Heart right ventricle (tissue), 16 donors: ENCODE measurements at regions not wholly inside any gene's neighbourhood (a gene's known extent, or its start where the extent isn't known, plus 50 kb on each side); places are given as distances from the start of the nearest gene placed in this dataset.

Experiments used
- ATAC-seq, 8 donors: fragments of 200-7000 bp; cut with Tn5 transposase; one replicate each; pipeline ENCODE4 v1.9.1; 2020; ENCODE audit warnings: mild to moderate bottlenecking in 8 of 8, moderate library complexity in 8 of 8, moderate number of reproducible peaks in 1 of 8
- DNase-seq, 2 donors: peaks; one replicate each; pipeline ENCODE4 v3.0.0-alpha.2; 2020
- H3K27ac ChIP-seq, 10 donors: fragments of 200-600 bp; sonication (generic) in 2 of 10; one replicate each; pipeline versions ENCODE4 v1.5.0 to v1.8.0; 2020 to 2022; ENCODE audit warnings: mild to moderate bottlenecking in 3 of 10
- H3K27me3 ChIP-seq, 7 donors: fragments of 200-600 bp; one replicate each; pipeline ENCODE4 v1.8.0; 2021 to 2022; ENCODE audit warnings: mild to moderate bottlenecking in 2 of 7
- H3K36me3 ChIP-seq, 9 donors: fragments of 200-600 bp; sonication (generic) in 1 of 9; one replicate each; pipeline versions ENCODE4 v1.5.0 to v1.8.0; 2020 to 2022; ENCODE audit warnings: mild to moderate bottlenecking in 2 of 9
- H3K4me1 ChIP-seq, 9 donors: fragments of 200-600 bp; sonication (generic) in 1 of 9; one replicate each; pipeline versions ENCODE4 v1.5.0 to v1.8.0; 2020 to 2022; ENCODE audit warnings: mild to moderate bottlenecking in 4 of 9
- H3K4me3 ChIP-seq, 10 donors: fragments of 200-600 bp; sonication (generic) in 2 of 10; one replicate each; pipeline versions ENCODE4 v1.5.0 to v1.8.0; 2020 to 2022; ENCODE audit warnings: mild to moderate bottlenecking in 7 of 10, moderate library complexity in 2 of 10
- H3K9me3 ChIP-seq, 11 donors: fragments of 200-600 bp in 10 of 11; sonication (generic) in 2 of 11; one replicate each; pipeline versions ENCODE4 v1.5.0 to v1.8.0; 2013 to 2022; ENCODE audit warnings: mild to moderate bottlenecking in 2 of 11, control low read depth in 1 of 11, moderate library complexity in 1 of 11
- CTCF ChIP-seq, 9 donors: fragments of 200-600 bp; sonication (generic) in 2 of 9; IDR thresholded peaks; one replicate each; pipeline versions ENCODE4 v1.5.0 to v1.8.0; 2021 to 2022; ENCODE audit warnings: antibody characterized with exemption in 9 of 9, mild to moderate bottlenecking in 5 of 9, moderate library complexity in 1 of 9
- WGBS, 2 donors: extraction: QIAGEN DNeasy Blood & Tissue Kit; methylation state at CpG; one replicate each; pipeline ENCODE4 v1.1.7; 2013; ENCODE audit warnings: inconsistent platforms in 1 of 2; 5-methylcytosine and 5-hydroxymethylcytosine counted together
- intact Hi-C, 10 donors: fragments of 100-400 bp; cut with DNase I; formaldehyde crosslinking; loops; one replicate each; pipeline versions ENCODE4 v1.11.1 to v1.14.2; 2022
- donor health status: Arrhythmogenic right ventricular cardiomyopathy.
- donor health status: ischemic (EF 13 %, LVEDD 7.1; RV severe dilation, severe dysfunction).
- donor health status: healthy with polysubstance abuse.
- donor health status: DM: no; HTN: yes; CAD: no.
- donor health status: DM: no; HTN: no; CAD: no.
- donor health status: ischemic (EF 25% LVEDD 6.9; RV normal size, moderate dysfunction).
- donor health status: ischemic (EF 25% LVEDD 5.7; RV mildly dilated, moderate dysfunction).
- donor health status: healthy.
- donor health status: DM: yes; HTN: yes; CAD: no.
- donor health status: Ischemic cardiomyopathy.
- donor health status: ischemic (EF 35%, LVEDD 5.7; RV mildly dilated, moderate dysfunction).
- donor health status: nonischemic (EF 11% LVEDD 7.7; RV severe dilation, severe dysfunction).
- donor health status: DM: yes; HTN: yes; CAD: no.
- donor health status: PGD.
- donor health status: ischemic (EF 29% LVEDD 5.4; RV normal size, mild dysfunction).
- donor health status: nonischemic (EF 23%, LVEDD 6.1; RV moderate dilation, normal function).

GRCh38 chr2:143893371-143893770 lies 626.5 kb downstream of the ZEB2 start:
- no peaks in the 10 kb centered on the region for H3K36me3 ChIP-seq
- ATAC-seq = no peak

GRCh38 chr2:143891879-143892308 lies 628.0 kb downstream of the ZEB2 start:
- Histone ChIP-seq H3K4me3 (no peak overlapping the region), H3K4me1 (no peaks in the 10 kb centered on the region), H3K9me3 (no peaks in the 10 kb centered on the region), H3K27me3 (no peaks in the 10 kb centered on the region), H3K36me3 (no peaks in the 10 kb centered on the region), H3K27ac (no peak overlapping the region)
- no peak for ATAC-seq
- intact Hi-C loops = no loop called here
- no peak for TF ChIP-seq CTCF (IDR thresholded peaks at IDR 0.05)
- no peak for DNase-seq
- 72 to 74% methylated on average over 7 of the region's 7 CpGs for WGBS, 2 donors

More at GRCh38 chr2:143893371-143893770, 626.5 kb downstream of the ZEB2 start:
- no peak for DNase-seq
- intact Hi-C loops = no loop called here
- no peaks in the 10 kb centered on the region for H3K9me3 ChIP-seq
- no peak overlapping the region for H3K27ac ChIP-seq
- no peaks in the 10 kb centered on the region for H3K27me3 ChIP-seq
- WGBS, 2 donors = 75 to 77% methylated on average over 3 of the region's 3 CpGs
- no peak overlapping the region for H3K4me3 ChIP-seq
- no peak for TF ChIP-seq CTCF (IDR thresholded peaks at IDR 0.05)
- H3K4me1 ChIP-seq = no peaks in the 10 kb centered on the region

- Histone ChIP-seq H3K4me1 (no peaks in the 10 kb centered on the region), H3K4me3 (no peak overlapping the region), H3K27me3 (no peaks in the 10 kb centered on the region), H3K36me3 (no peaks in the 10 kb centered on the region), H3K9me3 (no peaks in the 10 kb centered on the region), H3K27ac (no peak overlapping the region)
- ATAC-seq (no peak), DNase-seq (no peak)
- WGBS, 2 donors = 75 to 78% methylated on average over 3 of the region's 3 CpGs
- no peak for TF ChIP-seq CTCF (IDR thresholded peaks at IDR 0.05)
- intact Hi-C loops = no loop called here
Observed at GRCh38 chr2:143890798-143891197, 629.1 kb downstream of the ZEB2 start.

GRCh38 chr2:143889216-143889615 lies 630.7 kb downstream of the ZEB2 start:
- no peak for ATAC-seq
- WGBS, 2 donors = 86 to 92% methylated on average over 4 of the region's 4 CpGs

More at GRCh38 chr2:143889216-143889615, 630.7 kb downstream of the ZEB2 start:
- no peak overlapping the region for H3K27ac ChIP-seq
- no peak overlapping the region for H3K4me3 ChIP-seq
- no peak for DNase-seq
- intact Hi-C loops = no loop called here
- H3K36me3 ChIP-seq = no peaks in the 10 kb centered on the region
- no peaks in the 10 kb centered on the region for H3K27me3 ChIP-seq
- H3K9me3 ChIP-seq = no peaks in the 10 kb centered on the region
- H3K4me1 ChIP-seq = no peaks in the 10 kb centered on the region
- no peak for TF ChIP-seq CTCF (IDR thresholded peaks at IDR 0.05)
